IMR-90 (cell line): ENCODE measurements at regions not wholly inside any gene's neighbourhood (a gene's known extent, or its start where the extent isn't known, plus 50 kb on each side); places are given as distances from the start of the nearest gene placed in this dataset.

Experiments used
- BHLHE40 ChIP-seq: fragments of 150-350 bp; IDR thresholded peaks from 2 replicates; pipeline ENCODE4 v1.6.1; 2016; ENCODE audit warnings: mild to moderate bottlenecking, low read depth, low read length
- CEBPB ChIP-seq: IDR thresholded peaks from 2 replicates; pipeline ENCODE4 v1.6.1; 2012; ENCODE audit warnings: low read depth, low read length, improper control_type of control experiment
- POLR2A ChIP-seq: IDR thresholded peaks from 2 replicates; pipeline ENCODE4 v1.6.1; 2012; ENCODE audit warnings: mild to moderate bottlenecking, low read depth, low read length
- RAD21 ChIP-seq: IDR thresholded peaks from 2 replicates; pipeline ENCODE4 v1.6.1; 2012; ENCODE audit warnings: low read length, improper control_type of control experiment
- RFX5 ChIP-seq: IDR thresholded peaks from 2 replicates; pipeline ENCODE4 v1.8.0; 2012; ENCODE audit warnings: low read depth, mild to moderate bottlenecking, low read length, moderate library complexity
- TF ChIP-seq, protein P1 (sequence below): conservative IDR thresholded peaks from 2 replicates; pipeline ENCODE4 v1.5.1; 2012; ENCODE audit warnings: mild to moderate bottlenecking, low read depth, low read length, improper control_type of control experiment
- TF ChIP-seq, protein P2 (sequence below): fragments of 150-350 bp; IDR thresholded peaks from 2 replicates; pipeline ENCODE4 v1.6.1; 2017; ENCODE audit warnings: mild to moderate bottlenecking, antibody characterized with exemption, low read length, low read depth

DNA sequence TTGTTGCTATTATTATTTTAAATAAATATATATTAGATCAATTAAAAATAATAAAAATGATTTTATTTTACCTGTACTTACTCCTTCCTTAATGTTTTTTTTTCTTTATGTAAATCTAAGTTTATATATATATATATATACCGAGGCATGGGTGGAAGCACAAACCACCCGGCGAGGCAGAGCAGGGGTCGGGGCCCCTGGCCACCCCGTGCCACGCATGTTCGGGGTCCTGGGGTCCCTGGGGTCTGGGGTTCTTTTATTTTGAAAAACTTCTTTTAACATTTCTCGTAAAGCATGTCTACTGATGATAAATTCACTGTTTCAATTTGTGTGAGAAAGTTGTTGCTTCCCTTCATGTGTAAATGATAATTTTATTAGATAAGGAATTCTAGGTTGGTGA, 976.1 kb downstream of the REEP3 start:
- TF ChIP-seq CEBPB (no peak), POLR2A (no peak), BHLHE40 (no peak), RAD21 (no peak), RFX5 (no peak)
- TF ChIP-seq, protein P1, sequence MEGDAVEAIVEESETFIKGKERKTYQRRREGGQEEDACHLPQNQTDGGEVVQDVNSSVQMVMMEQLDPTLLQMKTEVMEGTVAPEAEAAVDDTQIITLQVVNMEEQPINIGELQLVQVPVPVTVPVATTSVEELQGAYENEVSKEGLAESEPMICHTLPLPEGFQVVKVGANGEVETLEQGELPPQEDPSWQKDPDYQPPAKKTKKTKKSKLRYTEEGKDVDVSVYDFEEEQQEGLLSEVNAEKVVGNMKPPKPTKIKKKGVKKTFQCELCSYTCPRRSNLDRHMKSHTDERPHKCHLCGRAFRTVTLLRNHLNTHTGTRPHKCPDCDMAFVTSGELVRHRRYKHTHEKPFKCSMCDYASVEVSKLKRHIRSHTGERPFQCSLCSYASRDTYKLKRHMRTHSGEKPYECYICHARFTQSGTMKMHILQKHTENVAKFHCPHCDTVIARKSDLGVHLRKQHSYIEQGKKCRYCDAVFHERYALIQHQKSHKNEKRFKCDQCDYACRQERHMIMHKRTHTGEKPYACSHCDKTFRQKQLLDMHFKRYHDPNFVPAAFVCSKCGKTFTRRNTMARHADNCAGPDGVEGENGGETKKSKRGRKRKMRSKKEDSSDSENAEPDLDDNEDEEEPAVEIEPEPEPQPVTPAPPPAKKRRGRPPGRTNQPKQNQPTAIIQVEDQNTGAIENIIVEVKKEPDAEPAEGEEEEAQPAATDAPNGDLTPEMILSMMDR: no peak
- TF ChIP-seq, protein P2, sequence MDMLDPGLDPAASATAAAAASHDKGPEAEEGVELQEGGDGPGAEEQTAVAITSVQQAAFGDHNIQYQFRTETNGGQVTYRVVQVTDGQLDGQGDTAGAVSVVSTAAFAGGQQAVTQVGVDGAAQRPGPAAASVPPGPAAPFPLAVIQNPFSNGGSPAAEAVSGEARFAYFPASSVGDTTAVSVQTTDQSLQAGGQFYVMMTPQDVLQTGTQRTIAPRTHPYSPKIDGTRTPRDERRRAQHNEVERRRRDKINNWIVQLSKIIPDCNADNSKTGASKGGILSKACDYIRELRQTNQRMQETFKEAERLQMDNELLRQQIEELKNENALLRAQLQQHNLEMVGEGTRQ: no peak
